ENCODE measurements at regions not wholly inside any gene's neighbourhood (a gene's known extent, or its start where the extent isn't known, plus 50 kb on each side); places are given as distances from the start of the nearest gene placed in this dataset.

GRCh38 chr7:142598297-142598696 lies 151.0 kb upstream of the PRSS1 start:
- CTCF ChIA-PET: interaction anchor here (0.9 to 2.9 kb wide), 8 partner anchors 11 to 275 kb away, joined by 3 to 22 read pairs (median 5); no protein-coding TSS in a partner anchor
- H3K27ac Mint-ChIP-seq: no peak overlapping the region
- POLR2A ChIA-PET: no interaction called here

More at GRCh38 chr7:142598297-142598696, 151.0 kb upstream of the PRSS1 start:
- Mint-ChIP-seq H3K4me1 (no peaks in the 10 kb centered on the region), H3K4me3 (no peak overlapping the region), H3K27me3 (ENCODE audit: low read depth) (no peaks in the 10 kb centered on the region; the same call in 1 of the 2 replicates), H3K9me3 (no peaks in the 10 kb centered on the region), H3K36me3 (no peaks in the 10 kb centered on the region)
- DNase-seq (ENCODE audit: low spot score) (no peak), ATAC-seq (no peak)
- TF ChIP-seq ARID4B (CRISPR knock-in tag; IDR thresholded peaks at IDR 0.05; ENCODE audit: borderline replicate concordance): no peak
- no peak for TF ChIP-seq CTCF (IDR thresholded peaks at IDR 0.05)
- TF ChIP-seq ZNF317 (CRISPR knock-in tag; IDR thresholded peaks at IDR 0.05; ENCODE audit: borderline replicate concordance, low read depth): no peak
- no peak for TF ChIP-seq E2F5 (CRISPR knock-in tag; IDR thresholded peaks at IDR 0.05)
- no peak for TF ChIP-seq IRF2 (CRISPR knock-in tag; IDR thresholded peaks at IDR 0.05; ENCODE audit: borderline replicate concordance, low read depth)
- TF ChIP-seq ZNF425 (CRISPR knock-in tag; conservative IDR thresholded peaks at IDR 0.05): no peak
- no peak for TF ChIP-seq NFYB (CRISPR knock-in tag; conservative IDR thresholded peaks at IDR 0.05; ENCODE audit: low read depth)
- no peak for TF ChIP-seq ETV6 (CRISPR knock-in tag; IDR thresholded peaks at IDR 0.05)
- no peak for TF ChIP-seq ZNF396 (CRISPR knock-in tag; IDR thresholded peaks at IDR 0.05; ENCODE audit: borderline replicate concordance)
